Fibroblast of pulmonary artery (primary cell): ENCODE measurements at regions not wholly inside any gene's neighbourhood (a gene's known extent, or its start where the extent isn't known, plus 50 kb on each side); places are given as distances from the start of the nearest gene placed in this dataset.

Experiments
- DNase-seq: peaks from one replicate; pipeline ENCODE4 v3.0.0-alpha.2; 2010; ENCODE audit warnings: low read depth
- H3K4me3 ChIP-seq: replicated peaks from 2 replicates; pipeline ENCODE4 v1.5.1; 2011; ENCODE audit warnings: low read depth, mild to moderate bottlenecking, control low read depth, low read length, moderate library complexity
- TF ChIP-seq, protein P1 (sequence below): IDR thresholded peaks from 2 replicates; pipeline ENCODE4 v1.5.1; 2011; ENCODE audit warnings: mild to moderate bottlenecking, control low read depth, low read length, inconsistent platforms; ENCODE audit errors: missing control alignments

GRCh38 chr7:115269486-115269885, 347.6 kb downstream of the MDFIC start:
- TF ChIP-seq, protein P1, sequence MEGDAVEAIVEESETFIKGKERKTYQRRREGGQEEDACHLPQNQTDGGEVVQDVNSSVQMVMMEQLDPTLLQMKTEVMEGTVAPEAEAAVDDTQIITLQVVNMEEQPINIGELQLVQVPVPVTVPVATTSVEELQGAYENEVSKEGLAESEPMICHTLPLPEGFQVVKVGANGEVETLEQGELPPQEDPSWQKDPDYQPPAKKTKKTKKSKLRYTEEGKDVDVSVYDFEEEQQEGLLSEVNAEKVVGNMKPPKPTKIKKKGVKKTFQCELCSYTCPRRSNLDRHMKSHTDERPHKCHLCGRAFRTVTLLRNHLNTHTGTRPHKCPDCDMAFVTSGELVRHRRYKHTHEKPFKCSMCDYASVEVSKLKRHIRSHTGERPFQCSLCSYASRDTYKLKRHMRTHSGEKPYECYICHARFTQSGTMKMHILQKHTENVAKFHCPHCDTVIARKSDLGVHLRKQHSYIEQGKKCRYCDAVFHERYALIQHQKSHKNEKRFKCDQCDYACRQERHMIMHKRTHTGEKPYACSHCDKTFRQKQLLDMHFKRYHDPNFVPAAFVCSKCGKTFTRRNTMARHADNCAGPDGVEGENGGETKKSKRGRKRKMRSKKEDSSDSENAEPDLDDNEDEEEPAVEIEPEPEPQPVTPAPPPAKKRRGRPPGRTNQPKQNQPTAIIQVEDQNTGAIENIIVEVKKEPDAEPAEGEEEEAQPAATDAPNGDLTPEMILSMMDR: no peak
- no peak for DNase-seq
- no peak overlapping the region for H3K4me3 ChIP-seq

DNA sequence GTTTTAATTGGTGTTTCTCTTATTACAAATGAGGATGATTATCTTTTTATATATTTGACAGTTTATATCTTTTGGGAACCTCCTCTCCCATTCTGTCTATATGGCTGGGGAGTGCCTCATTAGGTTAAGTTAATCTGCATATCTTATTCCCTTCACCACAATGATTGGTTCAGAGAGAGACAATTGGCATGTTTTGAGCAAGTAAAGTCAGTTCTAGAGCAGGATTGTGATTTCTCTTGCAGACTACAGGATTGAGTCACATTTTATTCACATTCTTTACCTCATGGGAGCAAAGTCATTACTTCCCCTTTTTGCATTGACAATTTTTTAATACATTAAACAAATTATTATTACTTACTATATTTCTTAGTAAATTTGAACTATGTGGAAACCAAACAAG, 345.6 kb downstream of the MDFIC start:
- DNase-seq: no peak
- no peak overlapping the region for H3K4me3 ChIP-seq
- TF ChIP-seq, protein P1: no peak

- H3K4me3 ChIP-seq: no peak overlapping the region
- DNase-seq: peak; percentile 46
- TF ChIP-seq, protein P1: no peak
Observed at GRCh38 chr7:115260381-115260780, 338.5 kb downstream of the MDFIC start.

DNA sequence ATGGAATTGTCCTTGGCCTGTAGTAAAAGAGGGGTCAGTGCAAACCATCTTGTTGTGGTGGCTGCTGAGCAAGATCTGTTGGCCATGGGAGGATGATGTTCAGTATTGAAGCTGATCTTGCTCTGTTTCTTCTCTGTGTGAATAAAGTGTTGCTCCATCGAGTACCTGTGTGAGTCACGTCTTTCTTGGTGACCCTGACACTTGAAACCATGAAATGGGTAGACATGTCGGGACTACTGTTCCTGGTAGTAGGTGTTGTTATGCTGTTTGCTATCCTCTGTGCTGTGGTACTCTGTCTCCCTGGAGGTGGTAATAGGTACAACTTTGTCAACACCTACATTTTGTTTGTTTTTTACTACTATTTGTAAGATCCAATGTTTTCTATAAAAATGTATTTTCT, 330.6 kb downstream of the MDFIC start:
- DNase-seq: no peak
- TF ChIP-seq, protein P1: no peak
- no peak overlapping the region for H3K4me3 ChIP-seq

GRCh38 chr7:115249080-115249479, 327.2 kb downstream of the MDFIC start:
- DNase-seq: peak; percentile 25
- H3K4me3 ChIP-seq: no peak overlapping the region
- TF ChIP-seq, protein P1: no peak

- DNase-seq: no peak
- H3K4me3 ChIP-seq: no peak overlapping the region
- TF ChIP-seq, protein P1: no peak
Observed at GRCh38 chr7:115241151-115241550, 319.3 kb downstream of the MDFIC start.

DNA sequence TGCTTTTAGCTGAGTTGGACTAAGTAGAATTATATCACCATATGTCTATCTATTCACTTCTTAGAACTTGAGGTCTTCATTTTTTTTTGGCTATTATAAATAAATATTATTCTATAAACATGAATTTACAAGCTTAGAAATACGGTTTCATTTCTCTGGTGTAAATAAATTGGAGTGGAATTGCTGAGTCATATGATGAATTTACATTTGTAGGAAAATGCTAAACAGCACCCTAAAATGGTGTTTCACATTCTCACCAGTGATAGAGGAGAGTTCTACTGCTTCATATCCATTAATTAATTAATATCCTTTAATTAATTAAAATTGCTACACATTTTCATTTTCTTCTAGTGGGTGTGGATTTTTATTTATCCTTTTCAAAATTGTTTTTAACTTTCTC, 318.3 kb downstream of the MDFIC start:
- TF ChIP-seq, protein P1: no peak
- H3K4me3 ChIP-seq: no peak overlapping the region
- DNase-seq: no peak
